ENCODE measurements at regions not wholly inside any gene's neighbourhood (a gene's known extent, or its start where the extent isn't known, plus 50 kb on each side); places are given as distances from the start of the nearest gene placed in this dataset.

- FAIRE-seq = no peak
These were observed 370.0 kb downstream of the ZSWIM6 start for GRCh38 chr5:61701877-61702602.

DNA sequence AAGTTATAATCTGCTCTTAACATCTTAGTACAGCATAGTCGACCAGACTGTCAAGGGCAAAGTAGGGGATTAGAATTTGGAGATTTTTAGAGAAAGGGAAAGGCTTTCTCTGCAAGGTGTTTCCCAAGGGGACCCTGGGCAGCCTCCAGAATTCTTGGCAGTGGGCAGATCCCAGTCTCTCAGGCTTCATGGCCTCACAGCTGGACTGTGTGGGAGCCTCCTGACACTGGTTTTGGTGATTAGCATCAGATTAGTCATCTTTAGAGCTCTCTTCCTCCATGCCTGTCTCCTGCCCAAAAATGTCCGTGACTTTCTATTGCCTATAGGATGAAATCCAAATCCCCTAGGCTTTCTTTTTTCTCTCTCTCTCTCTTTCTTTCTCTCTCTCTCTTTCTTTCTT, 370.7 kb downstream of the ZSWIM6 start:
- FAIRE-seq = no peak
- DNase-seq (ENCODE audit: insufficient read length, low spot score) = no peak
- TF ChIP-seq, protein P1, sequence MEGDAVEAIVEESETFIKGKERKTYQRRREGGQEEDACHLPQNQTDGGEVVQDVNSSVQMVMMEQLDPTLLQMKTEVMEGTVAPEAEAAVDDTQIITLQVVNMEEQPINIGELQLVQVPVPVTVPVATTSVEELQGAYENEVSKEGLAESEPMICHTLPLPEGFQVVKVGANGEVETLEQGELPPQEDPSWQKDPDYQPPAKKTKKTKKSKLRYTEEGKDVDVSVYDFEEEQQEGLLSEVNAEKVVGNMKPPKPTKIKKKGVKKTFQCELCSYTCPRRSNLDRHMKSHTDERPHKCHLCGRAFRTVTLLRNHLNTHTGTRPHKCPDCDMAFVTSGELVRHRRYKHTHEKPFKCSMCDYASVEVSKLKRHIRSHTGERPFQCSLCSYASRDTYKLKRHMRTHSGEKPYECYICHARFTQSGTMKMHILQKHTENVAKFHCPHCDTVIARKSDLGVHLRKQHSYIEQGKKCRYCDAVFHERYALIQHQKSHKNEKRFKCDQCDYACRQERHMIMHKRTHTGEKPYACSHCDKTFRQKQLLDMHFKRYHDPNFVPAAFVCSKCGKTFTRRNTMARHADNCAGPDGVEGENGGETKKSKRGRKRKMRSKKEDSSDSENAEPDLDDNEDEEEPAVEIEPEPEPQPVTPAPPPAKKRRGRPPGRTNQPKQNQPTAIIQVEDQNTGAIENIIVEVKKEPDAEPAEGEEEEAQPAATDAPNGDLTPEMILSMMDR (IDR thresholded peaks at IDR 0.05; ENCODE audit: insufficient read depth, missing control alignments) = no peak

More at GRCh38 chr5:61701877-61702602, 370.0 kb downstream of the ZSWIM6 start:
- TF ChIP-seq, protein P1 (IDR thresholded peaks at IDR 0.05; ENCODE audit: insufficient read depth, missing control alignments) = no peak
- DNase-seq (ENCODE audit: insufficient read length, low spot score) = no peak

DNA sequence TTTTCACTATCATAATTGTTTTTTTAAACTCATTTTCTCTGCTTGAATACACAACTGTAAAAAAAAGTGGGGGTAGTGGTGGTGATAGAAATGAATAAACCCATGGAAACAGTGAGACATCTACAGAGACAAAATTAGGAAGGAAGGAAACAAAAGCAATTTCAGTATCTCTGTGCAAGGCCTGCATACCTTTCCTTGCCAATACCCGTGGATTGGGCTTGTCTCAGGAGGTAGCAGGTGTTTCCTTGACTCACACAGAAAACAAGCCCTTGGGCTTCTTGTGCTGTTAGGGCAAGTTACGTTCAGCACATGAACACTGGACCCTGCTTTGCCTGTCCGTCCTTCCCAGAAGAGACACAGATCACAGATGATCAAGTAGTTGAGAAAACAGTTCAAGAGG, 372.2 kb downstream of the ZSWIM6 start:
- no peak for DNase-seq (ENCODE audit: insufficient read length, low spot score)
- TF ChIP-seq, protein P1 (IDR thresholded peaks at IDR 0.05; ENCODE audit: insufficient read depth, missing control alignments) = no peak
- no peak for FAIRE-seq

GRCh38 chr5:61706751-61707150, 374.7 kb downstream of the ZSWIM6 start:
- no peak for FAIRE-seq
- no peak for DNase-seq (ENCODE audit: insufficient read length, low spot score)
- TF ChIP-seq, protein P1 (IDR thresholded peaks at IDR 0.05; ENCODE audit: insufficient read depth, missing control alignments) = no peak

GRCh38 chr5:61719124-61719523, 387.1 kb downstream of the ZSWIM6 start:
- TF ChIP-seq, protein P1 (IDR thresholded peaks at IDR 0.05; ENCODE audit: insufficient read depth, missing control alignments) = no peak
- no peak for DNase-seq (ENCODE audit: insufficient read length, low spot score)
- no peak for FAIRE-seq

GRCh38 chr5:61720829-61721228, 388.8 kb downstream of the ZSWIM6 start:
- DNase-seq (ENCODE audit: insufficient read length, low spot score) = no peak
- no peak for FAIRE-seq
- TF ChIP-seq, protein P1 (IDR thresholded peaks at IDR 0.05; ENCODE audit: insufficient read depth, missing control alignments) = no peak

GRCh38 chr5:61724102-61724501, 392.0 kb downstream of the ZSWIM6 start:
- FAIRE-seq = no peak
- TF ChIP-seq, protein P1 (IDR thresholded peaks at IDR 0.05; ENCODE audit: insufficient read depth, missing control alignments) = no peak
- no peak for DNase-seq (ENCODE audit: insufficient read length, low spot score)
